Vagina (tissue), 2 donors: ENCODE measurements at regions not wholly inside any gene's neighbourhood (a gene's known extent, or its start where the extent isn't known, plus 50 kb on each side); places are given as distances from the start of the nearest gene placed in this dataset.

ENCODE experiments used
- POLR2AphosphoS5 ChIP-seq, 2 donors: sonication (generic); formaldehyde crosslinking; IDR thresholded peaks; one replicate each; pipeline ENCODE4 v1.9.0; 2017; ENCODE audit warnings: antibody characterized with exemption in 2 of 2, mild to moderate bottlenecking in 2 of 2, low read depth in 1 of 2; ENCODE audit not compliant: insufficient read depth in 1 of 2
- TF ChIP-seq, protein P1 (sequence below), 3 experiments: fragments of 450-650 bp in 2 of 3; fragments of 200-600 bp in 1 of 3; sonication (generic) in 1 of 3; IDR thresholded peaks; one replicate each; pipeline ENCODE4 v1.5.1; 2017 to 2019; ENCODE audit warnings: antibody characterized with exemption in 3 of 3, mild to moderate bottlenecking in 2 of 3, moderate library complexity in 2 of 3

DNA sequence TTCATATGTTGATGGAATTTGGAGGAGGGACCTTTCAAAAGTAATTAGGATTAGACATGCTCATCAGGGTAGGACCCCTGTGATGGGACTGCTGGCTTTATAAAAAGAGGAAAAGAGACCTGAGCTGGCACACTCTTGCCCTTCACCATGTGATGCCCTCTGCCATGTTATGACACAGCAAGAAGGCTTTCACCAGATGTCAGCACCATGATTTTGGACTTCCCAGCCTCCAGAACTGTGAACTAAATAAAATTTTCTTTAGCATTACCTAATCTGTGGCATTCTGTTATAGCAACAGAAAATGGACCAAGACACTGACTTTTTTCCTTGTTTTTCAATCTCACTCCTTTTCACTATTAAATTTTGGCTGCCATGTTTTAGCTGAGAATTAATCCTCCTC is 105.0 kb upstream of the TMPO start:
- TF ChIP-seq, protein P1, sequence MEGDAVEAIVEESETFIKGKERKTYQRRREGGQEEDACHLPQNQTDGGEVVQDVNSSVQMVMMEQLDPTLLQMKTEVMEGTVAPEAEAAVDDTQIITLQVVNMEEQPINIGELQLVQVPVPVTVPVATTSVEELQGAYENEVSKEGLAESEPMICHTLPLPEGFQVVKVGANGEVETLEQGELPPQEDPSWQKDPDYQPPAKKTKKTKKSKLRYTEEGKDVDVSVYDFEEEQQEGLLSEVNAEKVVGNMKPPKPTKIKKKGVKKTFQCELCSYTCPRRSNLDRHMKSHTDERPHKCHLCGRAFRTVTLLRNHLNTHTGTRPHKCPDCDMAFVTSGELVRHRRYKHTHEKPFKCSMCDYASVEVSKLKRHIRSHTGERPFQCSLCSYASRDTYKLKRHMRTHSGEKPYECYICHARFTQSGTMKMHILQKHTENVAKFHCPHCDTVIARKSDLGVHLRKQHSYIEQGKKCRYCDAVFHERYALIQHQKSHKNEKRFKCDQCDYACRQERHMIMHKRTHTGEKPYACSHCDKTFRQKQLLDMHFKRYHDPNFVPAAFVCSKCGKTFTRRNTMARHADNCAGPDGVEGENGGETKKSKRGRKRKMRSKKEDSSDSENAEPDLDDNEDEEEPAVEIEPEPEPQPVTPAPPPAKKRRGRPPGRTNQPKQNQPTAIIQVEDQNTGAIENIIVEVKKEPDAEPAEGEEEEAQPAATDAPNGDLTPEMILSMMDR (IDR thresholded peaks at IDR 0.05), result no peak
- no peak for TF ChIP-seq POLR2AphosphoS5 (IDR thresholded peaks at IDR 0.05; ENCODE audit: insufficient read depth in 1 of 2, low read depth in 1 of 2)
